ENCODE measurements at regions not wholly inside any gene's neighbourhood (a gene's known extent, or its start where the extent isn't known, plus 50 kb on each side); places are given as distances from the start of the nearest gene placed in this dataset.
"Not testable (repeated sequence)": the region's sequence is repeated elsewhere in the genome, so short reads cannot be mapped to it uniquely, and the experiment has no call there.

DNA sequence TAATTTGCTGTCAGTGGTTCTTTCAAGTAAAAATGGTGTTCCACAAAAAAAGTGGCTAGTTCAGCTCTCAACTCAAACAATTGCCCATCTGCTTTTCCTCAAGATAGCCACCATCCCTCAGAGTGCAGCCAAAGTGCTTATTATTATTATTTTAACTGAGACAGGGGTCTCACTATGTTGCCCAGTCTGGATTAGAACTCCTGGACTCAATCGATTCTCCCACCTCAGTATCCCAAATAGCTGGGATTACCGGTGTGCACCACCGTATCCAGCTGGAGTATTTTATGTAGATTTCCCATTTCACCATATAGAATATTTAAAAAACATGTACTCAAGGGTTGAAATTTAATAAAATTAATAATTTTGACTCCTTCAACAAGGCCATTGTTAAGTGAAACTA, 62.1 kb upstream of the USP9X start:
- no peak for DNase-seq (ENCODE audit: low spot score in 2 of 2)
- Histone ChIP-seq H3K27ac (peak overlapping the region in 1 of 2 donors; percentile 40), H3K27me3 (peaks cover 0 to 49% of the 10 kb centered on the region in 2 donors), H3K4me1 (no peaks in the 10 kb centered on the region), H3K4me3 (no peak overlapping the region), H3K36me3 (no peaks in the 10 kb centered on the region), H3K9me3 (no peaks in the 10 kb centered on the region)
- intact Hi-C loops (cut with DNase I; ENCODE audit: low total_unique reads), result no loop called here
- TF ChIP-seq POLR2A (IDR thresholded peaks at IDR 0.05), result no peak
- TF ChIP-seq, protein P1, sequence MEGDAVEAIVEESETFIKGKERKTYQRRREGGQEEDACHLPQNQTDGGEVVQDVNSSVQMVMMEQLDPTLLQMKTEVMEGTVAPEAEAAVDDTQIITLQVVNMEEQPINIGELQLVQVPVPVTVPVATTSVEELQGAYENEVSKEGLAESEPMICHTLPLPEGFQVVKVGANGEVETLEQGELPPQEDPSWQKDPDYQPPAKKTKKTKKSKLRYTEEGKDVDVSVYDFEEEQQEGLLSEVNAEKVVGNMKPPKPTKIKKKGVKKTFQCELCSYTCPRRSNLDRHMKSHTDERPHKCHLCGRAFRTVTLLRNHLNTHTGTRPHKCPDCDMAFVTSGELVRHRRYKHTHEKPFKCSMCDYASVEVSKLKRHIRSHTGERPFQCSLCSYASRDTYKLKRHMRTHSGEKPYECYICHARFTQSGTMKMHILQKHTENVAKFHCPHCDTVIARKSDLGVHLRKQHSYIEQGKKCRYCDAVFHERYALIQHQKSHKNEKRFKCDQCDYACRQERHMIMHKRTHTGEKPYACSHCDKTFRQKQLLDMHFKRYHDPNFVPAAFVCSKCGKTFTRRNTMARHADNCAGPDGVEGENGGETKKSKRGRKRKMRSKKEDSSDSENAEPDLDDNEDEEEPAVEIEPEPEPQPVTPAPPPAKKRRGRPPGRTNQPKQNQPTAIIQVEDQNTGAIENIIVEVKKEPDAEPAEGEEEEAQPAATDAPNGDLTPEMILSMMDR (IDR thresholded peaks at IDR 0.05), result no peak
- TF ChIP-seq POLR2AphosphoS5 (IDR thresholded peaks at IDR 0.05), result no peak

DNA sequence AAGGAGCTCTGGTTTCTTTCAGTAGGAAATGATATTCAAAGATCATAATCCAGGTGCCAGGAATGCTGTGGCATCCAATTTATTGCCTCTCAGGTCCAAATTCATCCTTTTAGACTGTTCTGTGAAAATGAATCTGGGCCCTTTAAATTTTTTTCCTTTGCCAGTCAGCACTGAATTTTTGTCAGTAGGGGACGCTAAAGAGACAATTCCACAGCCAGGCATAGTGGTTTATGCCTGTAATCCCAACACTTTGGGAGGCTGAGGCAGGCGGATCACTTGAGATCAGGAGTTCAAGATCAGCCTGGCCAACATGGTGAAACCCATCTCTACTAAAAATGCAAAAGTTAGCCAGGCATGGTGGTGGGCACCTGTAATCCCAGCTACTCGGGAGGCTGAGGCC, 60.9 kb upstream of the USP9X start:
- intact Hi-C loops (cut with DNase I; ENCODE audit: low total_unique reads); H3K27ac ChIP-seq; H3K4me1 ChIP-seq; H3K4me3 ChIP-seq; DNase-seq (ENCODE audit: low spot score in 2 of 2); H3K36me3 ChIP-seq; H3K9me3 ChIP-seq: not testable (repeated sequence)
- peaks cover 0 to 45% of the 10 kb centered on the region in 2 donors for H3K27me3 ChIP-seq

DNA sequence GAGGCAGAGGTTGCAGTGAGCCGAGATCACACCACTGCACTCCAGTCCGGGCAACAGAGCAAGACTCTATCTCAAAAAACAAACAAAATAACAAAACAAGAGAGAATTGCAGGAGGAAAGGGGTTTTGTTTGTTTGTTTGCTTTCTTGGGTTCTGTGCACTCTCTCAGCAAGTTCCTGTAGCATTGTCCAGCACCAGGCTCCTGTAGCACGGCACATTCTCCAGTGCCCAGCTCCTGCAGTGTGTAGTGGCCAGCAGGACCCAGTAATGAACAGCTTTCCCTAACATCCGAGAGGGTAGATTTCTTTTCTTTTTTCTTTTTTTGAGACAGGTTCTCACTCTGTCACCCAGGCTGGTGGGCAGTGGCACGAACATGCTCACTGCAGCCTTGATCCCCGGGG, 60.5 kb upstream of the USP9X start:
- TF ChIP-seq POLR2AphosphoS5 (IDR thresholded peaks at IDR 0.05), result no peak
- TF ChIP-seq, protein P1 (IDR thresholded peaks at IDR 0.05), result no peak
- TF ChIP-seq POLR2A (IDR thresholded peaks at IDR 0.05), result no peak
- intact Hi-C loops (cut with DNase I; ENCODE audit: low total_unique reads), result no loop called here
- Histone ChIP-seq H3K36me3 (no peaks in the 10 kb centered on the region), H3K9me3 (no peaks in the 10 kb centered on the region), H3K27ac (no peak overlapping the region), H3K4me3 (no peak overlapping the region), H3K27me3 (peaks cover 0 to 44% of the 10 kb centered on the region in 2 donors), H3K4me1 (no peaks in the 10 kb centered on the region)
- no peak for DNase-seq (ENCODE audit: low spot score in 2 of 2)

DNA sequence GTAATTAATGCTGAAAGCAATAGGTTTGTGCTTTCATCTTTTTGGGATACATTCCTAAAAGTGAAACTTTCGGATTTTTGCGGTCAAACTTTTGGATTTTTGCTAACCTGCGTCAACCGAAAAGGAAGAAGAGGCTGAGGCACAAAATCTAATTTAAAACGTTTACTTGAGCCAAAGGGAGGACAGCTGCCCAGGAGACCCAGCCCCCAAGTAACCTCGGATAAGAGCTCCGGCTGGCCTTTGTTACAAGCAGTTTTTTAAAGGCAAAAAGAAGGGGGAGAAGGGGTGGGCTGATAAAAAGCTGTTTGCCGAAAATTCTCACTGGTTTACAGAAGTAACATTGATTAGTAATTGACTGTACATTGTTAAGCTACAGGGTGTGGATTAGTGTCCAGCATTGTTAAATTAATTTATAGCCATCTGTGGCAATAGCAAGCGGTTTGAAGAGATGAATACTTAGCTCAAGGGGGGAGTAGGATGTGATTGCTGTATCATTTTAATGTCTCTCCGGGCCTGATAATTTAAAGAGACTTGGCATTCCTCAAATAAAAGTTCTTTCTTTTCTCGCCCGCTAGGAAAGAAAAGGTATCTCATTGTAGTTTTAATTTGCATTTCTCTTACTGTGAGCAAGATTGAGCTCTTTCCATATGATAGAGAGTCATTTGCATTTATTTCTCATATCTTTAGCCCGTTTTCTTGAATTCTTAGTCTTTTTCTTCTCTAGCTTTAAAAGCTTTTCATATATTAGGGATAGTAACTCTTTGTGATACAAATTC, 59.1 kb upstream of the USP9X start:
- no peaks in the 10 kb centered on the region for H3K36me3 ChIP-seq
- peaks cover 0 to 43% of the 10 kb centered on the region in 2 donors for H3K27me3 ChIP-seq
- no peaks in the 10 kb centered on the region for H3K4me1 ChIP-seq
- no peak overlapping the region for H3K4me3 ChIP-seq
- H3K27ac ChIP-seq, result no peak overlapping the region
- TF ChIP-seq, protein P1 (IDR thresholded peaks at IDR 0.05), result no peak
- TF ChIP-seq POLR2A (IDR thresholded peaks at IDR 0.05) (no peak), POLR2AphosphoS5 (IDR thresholded peaks at IDR 0.05) (no peak)
- DNase-seq (ENCODE audit: low spot score in 2 of 2), result no peak
- intact Hi-C loops (cut with DNase I; ENCODE audit: low total_unique reads), result no loop called here
- no peaks in the 10 kb centered on the region for H3K9me3 ChIP-seq

DNA sequence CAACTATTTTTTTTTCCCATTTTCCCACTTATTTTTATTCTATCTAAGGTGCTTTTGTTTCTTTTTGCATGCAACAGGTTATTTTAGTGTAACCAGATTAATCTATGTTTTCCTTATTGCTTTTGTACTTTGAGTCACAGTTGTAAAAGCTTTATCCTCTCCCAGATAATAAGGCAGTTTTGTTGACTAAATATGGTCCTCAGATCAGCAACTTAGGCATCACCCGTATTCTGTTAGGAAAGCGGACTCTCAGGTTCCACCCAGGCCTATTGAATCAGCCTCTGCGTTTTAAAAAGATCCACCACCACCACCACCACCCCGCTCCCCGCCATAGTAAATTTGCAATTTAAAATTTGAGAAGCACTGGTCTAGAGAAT, 58.6 kb upstream of the USP9X start:
- no peaks in the 10 kb centered on the region for H3K4me1 ChIP-seq
- intact Hi-C loops (cut with DNase I; ENCODE audit: low total_unique reads), result no loop called here
- TF ChIP-seq POLR2A (IDR thresholded peaks at IDR 0.05) (no peak), POLR2AphosphoS5 (IDR thresholded peaks at IDR 0.05) (no peak)
- TF ChIP-seq, protein P1 (IDR thresholded peaks at IDR 0.05), result no peak
- peaks cover 0 to 49% of the 10 kb centered on the region in 2 donors for H3K27me3 ChIP-seq
- no peaks in the 10 kb centered on the region for H3K36me3 ChIP-seq
- no peaks in the 10 kb centered on the region for H3K9me3 ChIP-seq
- no peak for DNase-seq (ENCODE audit: low spot score in 2 of 2)
- no peak overlapping the region for H3K4me3 ChIP-seq
- no peak overlapping the region for H3K27ac ChIP-seq

Data from breast epithelium (tissue), 4 donors.